Gastrocnemius medialis (tissue), 4 donors: ENCODE measurements at regions not wholly inside any gene's neighbourhood (a gene's known extent, or its start where the extent isn't known, plus 50 kb on each side); places are given as distances from the start of the nearest gene placed in this dataset.

ENCODE experiments used
- CTCF ChIP-seq, 5 experiments: fragments of 450-650 bp in 3 of 5; fragments of 200-600 bp in 2 of 5; sonication (generic) in 2 of 5; IDR thresholded peaks in 4 of 5; conservative IDR thresholded peaks in 1 of 5; 1 replicate in 4 of 5; 2 replicates in 1 of 5; pipeline ENCODE4 v1.5.1; 2016 to 2019; ENCODE audit warnings: antibody characterized with exemption in 5 of 5, mild to moderate bottlenecking in 3 of 5, moderate library complexity in 3 of 5
- POLR2A ChIP-seq, 2 donors: fragments of 450-650 bp; IDR thresholded peaks; one replicate each; pipeline ENCODE4 v1.6.1; 2017; ENCODE audit warnings: antibody characterized with exemption in 2 of 2, mild to moderate bottlenecking in 2 of 2, moderate library complexity in 2 of 2

- TF ChIP-seq CTCF (IDR thresholded peaks at IDR 0.05 in 4 of 5, conservative IDR thresholded peaks at IDR 0.05 in 1 of 5) (no peak), POLR2A (IDR thresholded peaks at IDR 0.05) (no peak)
Observed at GRCh38 chr16:50425044-50425443, 56.3 kb upstream of the BRD7 start.
